ENCODE measurements at regions not wholly inside any gene's neighbourhood (a gene's known extent, or its start where the extent isn't known, plus 50 kb on each side); places are given as distances from the start of the nearest gene placed in this dataset.

- Histone ChIP-seq H3K79me2 (ENCODE audit: control insufficient read depth, insufficient read depth, low read length) (no peaks in the 10 kb centered on the region), H3K4me1 (ENCODE audit: control insufficient read depth, insufficient read depth, low read length) (no peaks in the 10 kb centered on the region), H4K20me1 (ENCODE audit: control insufficient read depth, insufficient read depth) (no peaks in the 10 kb centered on the region), H3K4me3 (no peak overlapping the region), H3K9me3 (replicated peaks; ENCODE audit: control insufficient read depth, insufficient read depth, low read length) (no peaks in the 10 kb centered on the region), H3K27me3 (replicated peaks in 1 of 2; ENCODE audit: control insufficient read depth in 2 of 2, insufficient read depth in 2 of 2, low read length in 1 of 2) (no peaks in the 10 kb centered on the region), H3K36me3 (ENCODE audit: control insufficient read depth in 2 of 2, insufficient read depth in 2 of 2, low read length in 1 of 2) (no peaks in the 10 kb centered on the region), H3K9ac (ENCODE audit: control insufficient read depth, insufficient read depth, low read length) (no peak overlapping the region), H2AFZ (ENCODE audit: control insufficient read depth, low read depth, low read length) (no peak overlapping the region), H3K27ac (ENCODE audit: control insufficient read depth, insufficient read depth) (no peak overlapping the region), H3K4me2 (ENCODE audit: control insufficient read depth, insufficient read depth) (no peak overlapping the region)
- intact Hi-C loops (cut with micrococcal nuclease; ENCODE audit: unreplicated experiment) (no loop called here), in situ Hi-C loops (cut with MboI) (no loop called here)
- WGBS (ENCODE audit: insufficient coverage, insufficient replicate concordance, low lambda C conversion rate, missing lambda C conversion rate), result 88% methylated on average over 1 of the region's 1 CpG
- SMC1A ChIA-PET (ENCODE audit: uncharacterized antibody, unreplicated experiment), result interaction anchor here (0.7 to 1.1 kb wide), 2 partner anchors 13 to 36 kb away, joined by 3 read pairs; no protein-coding TSS in a partner anchor
- no TSS peak for BruUV-seq (replicated peaks)
- FAIRE-seq (no peak), ATAC-seq (no peak), DNase-seq (ENCODE audit: low read depth, low spot score) (no peak)
- TF ChIP-seq USF1 (IDR thresholded peaks at IDR 0.05; ENCODE audit: borderline replicate concordance, extremely low read length, insufficient read depth, low read depth, low read length), result no peak
- TF ChIP-seq, protein P1, sequence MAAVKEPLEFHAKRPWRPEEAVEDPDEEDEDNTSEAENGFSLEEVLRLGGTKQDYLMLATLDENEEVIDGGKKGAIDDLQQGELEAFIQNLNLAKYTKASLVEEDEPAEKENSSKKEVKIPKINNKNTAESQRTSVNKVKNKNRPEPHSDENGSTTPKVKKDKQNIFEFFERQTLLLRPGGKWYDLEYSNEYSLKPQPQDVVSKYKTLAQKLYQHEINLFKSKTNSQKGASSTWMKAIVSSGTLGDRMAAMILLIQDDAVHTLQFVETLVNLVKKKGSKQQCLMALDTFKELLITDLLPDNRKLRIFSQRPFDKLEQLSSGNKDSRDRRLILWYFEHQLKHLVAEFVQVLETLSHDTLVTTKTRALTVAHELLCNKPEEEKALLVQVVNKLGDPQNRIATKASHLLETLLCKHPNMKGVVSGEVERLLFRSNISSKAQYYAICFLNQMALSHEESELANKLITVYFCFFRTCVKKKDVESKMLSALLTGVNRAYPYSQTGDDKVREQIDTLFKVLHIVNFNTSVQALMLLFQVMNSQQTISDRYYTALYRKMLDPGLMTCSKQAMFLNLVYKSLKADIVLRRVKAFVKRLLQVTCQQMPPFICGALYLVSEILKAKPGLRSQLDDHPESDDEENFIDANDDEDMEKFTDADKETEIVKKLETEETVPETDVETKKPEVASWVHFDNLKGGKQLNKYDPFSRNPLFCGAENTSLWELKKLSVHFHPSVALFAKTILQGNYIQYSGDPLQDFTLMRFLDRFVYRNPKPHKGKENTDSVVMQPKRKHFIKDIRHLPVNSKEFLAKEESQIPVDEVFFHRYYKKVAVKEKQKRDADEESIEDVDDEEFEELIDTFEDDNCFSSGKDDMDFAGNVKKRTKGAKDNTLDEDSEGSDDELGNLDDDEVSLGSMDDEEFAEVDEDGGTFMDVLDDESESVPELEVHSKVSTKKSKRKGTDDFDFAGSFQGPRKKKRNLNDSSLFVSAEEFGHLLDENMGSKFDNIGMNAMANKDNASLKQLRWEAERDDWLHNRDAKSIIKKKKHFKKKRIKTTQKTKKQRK (IDR thresholded peaks at IDR 0.05; ENCODE audit: low read depth, low read length), result no peak
- TF ChIP-seq FOXK2 (IDR thresholded peaks at IDR 0.05), result no peak
- TF ChIP-seq MYB (IDR thresholded peaks at IDR 0.05; ENCODE audit: borderline replicate concordance, low read depth, low read length), result no peak
- no peak for TF ChIP-seq MXI1 (IDR thresholded peaks at IDR 0.05; ENCODE audit: low read depth, low read length)
- TF ChIP-seq SMAD1 (IDR thresholded peaks at IDR 0.05; ENCODE audit: low read depth, partially characterized antibody), result no peak
- no peak for TF ChIP-seq NBN (IDR thresholded peaks at IDR 0.05)
- no peak for TF ChIP-seq EED (IDR thresholded peaks at IDR 0.05; ENCODE audit: low read depth)
- no peak for TF ChIP-seq HDAC2 (IDR thresholded peaks at IDR 0.05)
- TF ChIP-seq SMC3 (IDR thresholded peaks at IDR 0.05; ENCODE audit: borderline replicate concordance, low read length), result no peak
- TF ChIP-seq FOXM1 (IDR thresholded peaks at IDR 0.05; ENCODE audit: low read depth, low read length), result no peak
- RAD21 ChIA-PET (ENCODE audit: unreplicated experiment), result no interaction called here
- POLR2A ChIA-PET, result no interaction called here
- CTCF ChIA-PET, result no interaction called here
Measured at GRCh38 chr4:62549601-62550000, 1349.5 kb downstream of the ADGRL3 start.

All from GM12878 (cell line).